ENCODE measurements at regions not wholly inside any gene's neighbourhood (a gene's known extent, or its start where the extent isn't known, plus 50 kb on each side); places are given as distances from the start of the nearest gene placed in this dataset.
"Not testable (repeated sequence)": the region's sequence is repeated elsewhere in the genome, so short reads cannot be mapped to it uniquely, and the experiment has no call there.

- DNase-seq (ENCODE audit: low read depth), result no peak
Measured at GRCh38 chr7:142440906-142441411, 183.1 kb upstream of the PRSS58 start.

GRCh38 chr7:142440219-142440905, 182.5 kb upstream of the PRSS58 start:
- peak; percentile 82 for DNase-seq (ENCODE audit: low read depth)

- DNase-seq (ENCODE audit: low read depth), result no peak
Measured at GRCh38 chr7:142439739-142440138, 181.9 kb upstream of the PRSS58 start.

- DNase-seq (ENCODE audit: low read depth), result peak; percentile 23
Measured at GRCh38 chr7:142438923-142439515, 181.2 kb upstream of the PRSS58 start.

GRCh38 chr7:142438235-142438922, 180.5 kb upstream of the PRSS58 start:
- DNase-seq (ENCODE audit: low read depth), result peak; percentile 62

- DNase-seq (ENCODE audit: low read depth), result no peak
Measured at GRCh38 chr7:142437741-142438140, 179.9 kb upstream of the PRSS58 start.

GRCh38 chr7:142436601-142437000, 178.7 kb upstream of the PRSS58 start:
- no peak for DNase-seq (ENCODE audit: low read depth)

- DNase-seq (ENCODE audit: low read depth), result not testable (repeated sequence)
Measured at GRCh38 chr7:142435606-142436005, 177.7 kb upstream of the PRSS58 start.

GRCh38 chr7:142434666-142435167, 176.9 kb upstream of the PRSS58 start:
- DNase-seq (ENCODE audit: low read depth), result no peak

- DNase-seq (ENCODE audit: low read depth), result not testable (repeated sequence)
Measured at GRCh38 chr7:142434133-142434532, 176.3 kb upstream of the PRSS58 start.

GRCh38 chr7:142432377-142432776, 174.5 kb upstream of the PRSS58 start:
- no peak for DNase-seq (ENCODE audit: low read depth)

- no peak for DNase-seq (ENCODE audit: low read depth)
Measured at GRCh38 chr7:142431491-142431890, 173.6 kb upstream of the PRSS58 start.

- no peak for DNase-seq (ENCODE audit: low read depth)
Measured at GRCh38 chr7:142428094-142428493, 170.2 kb upstream of the PRSS58 start.

- no peak for DNase-seq (ENCODE audit: low read depth)
Measured at GRCh38 chr7:142425281-142425680, 167.4 kb upstream of the PRSS58 start.

GRCh38 chr7:142422621-142423020, 164.8 kb upstream of the PRSS58 start:
- no peak for DNase-seq (ENCODE audit: low read depth)

- peak; percentile 53 for DNase-seq (ENCODE audit: low read depth)
Measured at GRCh38 chr7:142420554-142421362, 162.9 kb upstream of the PRSS58 start.

- DNase-seq (ENCODE audit: low read depth), result no peak
Measured at GRCh38 chr7:142418326-142418725, 160.5 kb upstream of the PRSS58 start.

- DNase-seq (ENCODE audit: low read depth), result no peak
Measured at GRCh38 chr7:142414915-142415314, 157.1 kb upstream of the PRSS58 start.

- no peak for DNase-seq (ENCODE audit: low read depth)
Measured at GRCh38 chr7:142414135-142414534, 156.3 kb upstream of the PRSS58 start.

GRCh38 chr7:142413280-142414000, 155.6 kb upstream of the PRSS58 start:
- DNase-seq (ENCODE audit: low read depth), result no peak

- peak; percentile 78 for DNase-seq (ENCODE audit: low read depth)
Measured at GRCh38 chr7:142412551-142413193, 154.8 kb upstream of the PRSS58 start.

Data from Daoy (cell line).